ENCODE measurements at regions not wholly inside any gene's neighbourhood (a gene's known extent, or its start where the extent isn't known, plus 50 kb on each side); places are given as distances from the start of the nearest gene placed in this dataset.

GRCh38 chr11:97157221-97157740 is 767.5 kb downstream of the JRKL start:
- Histone ChIP-seq H3K9me3 (replicated peaks; ENCODE audit: control insufficient read depth, insufficient read depth, low read depth, low read length) (no peaks in the 10 kb centered on the region), H3K9me1 (ENCODE audit: control insufficient read depth, insufficient read depth, low read length) (no peaks in the 10 kb centered on the region), H3K27me3 (ENCODE audit: control insufficient read depth in 2 of 2, insufficient read depth in 2 of 2, low read length in 2 of 2) (no peaks in the 10 kb centered on the region), H4K20me1 (replicated peaks; ENCODE audit: control insufficient read depth, insufficient read depth, low read length) (no peaks in the 10 kb centered on the region), H3K27ac (ENCODE audit: extremely low read depth, low read depth, low read length) (no peak overlapping the region), H3K36me3 (ENCODE audit: control insufficient read depth, insufficient read depth, low read length) (no peaks in the 10 kb centered on the region), H3K9ac (ENCODE audit: insufficient read depth in 1 of 2, low read depth in 2 of 2, low read length in 2 of 2) (no peak overlapping the region), H3K4me3 (no peak overlapping the region), H3K4me2 (ENCODE audit: insufficient read depth, low read length) (no peak overlapping the region), H3K79me2 (ENCODE audit: control insufficient read depth, insufficient read depth, low read length) (no peaks in the 10 kb centered on the region), H2AFZ (ENCODE audit: low read depth, low read length) (no peak overlapping the region), H3K4me1 (replicated peaks in 1 of 2; ENCODE audit: control insufficient read depth in 2 of 2, insufficient read depth in 2 of 2, low read length in 2 of 2) (no peaks in the 10 kb centered on the region)
- WGBS (ENCODE audit: insufficient coverage, low coverage, missing lambda C conversion rate) = 4% methylated on average over 2 of the region's 2 CpGs
- ChIA-PET POLR2A (no interaction called here), CTCF (ENCODE audit: low intra/inter-chr PET ratio) (no interaction called here)
- TF ChIP-seq POLR2AphosphoS5 (IDR thresholded peaks at IDR 0.05; ENCODE audit: control insufficient read depth, insufficient read depth, low read depth, low read length) (no peak), ATF4 (CRISPR knock-in tag; IDR thresholded peaks at IDR 0.05) (no peak), AFF1 (IDR thresholded peaks at IDR 0.05; ENCODE audit: low read depth in 1 of 2, partially characterized antibody in 2 of 2) (no peak), IRF9 (tag; IDR thresholded peaks at IDR 0.05) (no peak), PCBP1 (IDR thresholded peaks at IDR 0.05; ENCODE audit: low read depth, low read length, poor library complexity, severe bottlenecking) (no peak)
- in situ Hi-C loops (cut with MboI) = no loop called here
- DNase-seq (ENCODE audit: extremely low read depth in 1 of 4, low spot score in 3 of 4) (no peak), FAIRE-seq (no peak), ATAC-seq (no peak)
- intact Hi-C loops (cut with micrococcal nuclease) = no loop called here
- no TSS peak for BruUV-seq (replicated peaks)

Data from K562 (cell line).